Neural cell (in vitro differentiated cells): ENCODE measurements at regions not wholly inside any gene's neighbourhood (a gene's known extent, or its start where the extent isn't known, plus 50 kb on each side); places are given as distances from the start of the nearest gene placed in this dataset.

Experiments used
- H2AFZ ChIP-seq: fragments of 200-600, 300-800 bp; sonication (generic), shearing (Covaris generic); 2 replicates; pipeline ENCODE4 v1.6.0; 2014; ENCODE audit warnings: low read depth, mild to moderate bottlenecking, antibody characterized with exemption, low read length, moderate library complexity
- H3F3A ChIP-seq: fragments of 200-600 bp; shearing (Covaris generic); 2 replicates; pipeline ENCODE4 v1.6.1; 2016; ENCODE audit warnings: mild to moderate bottlenecking, moderate library complexity, mixed read lengths, antibody characterized with exemption, low read length; ENCODE audit not compliant: insufficient read depth, poor library complexity, severe bottlenecking
- H3K27ac ChIP-seq: fragments of 200-600, 300-800 bp; sonication (generic), shearing (Covaris generic); 2 replicates; pipeline ENCODE4 v1.5.1; 2014; ENCODE audit warnings: mild to moderate bottlenecking, low read length, moderate library complexity
- H3K27me3 ChIP-seq: fragments of 300-800, 200-600 bp; sonication (generic), shearing (Covaris generic); 2 replicates; pipeline ENCODE4 v1.6.0; 2014; ENCODE audit warnings: mild to moderate bottlenecking, low read depth, low read length, moderate library complexity; ENCODE audit not compliant: insufficient read depth
- H3K36me3 ChIP-seq: fragments of 300-800, 200-600 bp; sonication (generic), shearing (Covaris generic); 2 replicates; pipeline ENCODE4 v1.5.1; 2014; ENCODE audit warnings: mild to moderate bottlenecking, antibody characterized with exemption, low read length, moderate library complexity; ENCODE audit not compliant: insufficient read depth
- H3K4me2 ChIP-seq: fragments of 300-800, 200-600 bp; sonication (generic), shearing (Covaris generic); 2 replicates; pipeline ENCODE4 v1.6.0; 2014; ENCODE audit warnings: mild to moderate bottlenecking, low read length
- H3K4me3 ChIP-seq: fragments of 300-800, 200-600 bp; sonication (generic), shearing (Covaris generic); 2 replicates; pipeline ENCODE4 v1.5.1; 2014; ENCODE audit warnings: mild to moderate bottlenecking, low read length, moderate library complexity
- H3K79me2 ChIP-seq: fragments of 200-600 bp; shearing (Covaris generic); replicated peaks from 2 replicates; pipeline ENCODE4 v1.6.0; 2014; ENCODE audit warnings: mild to moderate bottlenecking, low read length, moderate library complexity; ENCODE audit not compliant: insufficient read depth
- H3K9ac ChIP-seq: fragments of 300-800, 200-600 bp; sonication (generic), shearing (Covaris generic); 2 replicates; pipeline ENCODE4 v1.6.1; 2016; ENCODE audit warnings: mild to moderate bottlenecking, low read length, mixed read lengths
- H3K9me2 ChIP-seq: fragments of 200-600 bp; shearing (Covaris generic); 2 replicates; pipeline ENCODE4 v1.6.1; 2016; ENCODE audit warnings: mild to moderate bottlenecking, low read length, mixed read lengths; ENCODE audit not compliant: insufficient read depth
- H3K9me3 ChIP-seq: fragments of 200-600, 300-800 bp; sonication (generic), shearing (Covaris generic); 2 replicates; pipeline ENCODE4 v1.6.1; 2016; ENCODE audit warnings: mild to moderate bottlenecking, mixed run types, low read length, moderate library complexity, mixed read lengths
- H4K20me1 ChIP-seq: fragments of 200-600 bp; shearing (Covaris generic); 2 replicates; pipeline ENCODE4 v1.6.1; 2016; ENCODE audit warnings: mild to moderate bottlenecking, mixed run types; ENCODE audit not compliant: insufficient read depth
- CTCF ChIP-seq: fragments of 450-650 bp; IDR thresholded peaks from 2 replicates; pipeline ENCODE4 v1.5.1; 2014; ENCODE audit warnings: antibody characterized with exemption, mild to moderate bottlenecking, moderate library complexity; ENCODE audit not compliant: poor library complexity, severe bottlenecking
- EP300 ChIP-seq: fragments of 450-650 bp; conservative IDR thresholded peaks from 2 replicates; pipeline ENCODE4 v1.6.1; 2014; ENCODE audit warnings: antibody characterized with exemption, mild to moderate bottlenecking, moderate library complexity; ENCODE audit not compliant: poor library complexity, severe bottlenecking
- EZH2 ChIP-seq: fragments of 200-600, 300-800 bp; shearing (Covaris generic), sonication (generic); IDR thresholded peaks from 2 replicates; pipeline ENCODE4 v1.6.1; 2014; ENCODE audit warnings: antibody characterized with exemption, low read length, borderline replicate concordance, mild to moderate bottlenecking; ENCODE audit not compliant: insufficient read depth, poor library complexity, severe bottlenecking
- MXI1 ChIP-seq: fragments of 450-650 bp; conservative IDR thresholded peaks from 2 replicates; pipeline ENCODE4 v1.6.1; 2014; ENCODE audit warnings: antibody characterized with exemption, mild to moderate bottlenecking; ENCODE audit not compliant: poor library complexity, severe bottlenecking
- POLR2AphosphoS5 ChIP-seq: IDR thresholded peaks from 2 replicates; pipeline ENCODE4 v1.6.1; 2012
- RAD21 ChIP-seq: fragments of 450-650 bp; conservative IDR thresholded peaks from 2 replicates; pipeline ENCODE4 v1.6.1; 2014; ENCODE audit warnings: antibody characterized with exemption, mild to moderate bottlenecking, moderate library complexity
- REST ChIP-seq: IDR thresholded peaks from 2 replicates; pipeline ENCODE4 v1.6.1; 2012; ENCODE audit warnings: borderline replicate concordance
- SMC3 ChIP-seq: fragments of 450-650 bp; conservative IDR thresholded peaks from 2 replicates; pipeline ENCODE4 v1.6.1; 2014; ENCODE audit warnings: antibody characterized with exemption, mild to moderate bottlenecking, moderate library complexity; ENCODE audit not compliant: poor library complexity
- TAF1 ChIP-seq: IDR thresholded peaks from 2 replicates; pipeline ENCODE4 v1.6.1; 2012; ENCODE audit warnings: low read depth

- H3K27me3 ChIP-seq = no peaks in the 10 kb centered on the region
- H3K4me3 ChIP-seq = no peak overlapping the region
- H3K9ac ChIP-seq = no peak overlapping the region
- H3K9me3 ChIP-seq = no peaks in the 10 kb centered on the region
- H4K20me1 ChIP-seq = no peaks in the 10 kb centered on the region
- TF ChIP-seq EZH2 (no peak), POLR2AphosphoS5 (no peak), EP300 (no peak), REST (no peak), TAF1 (no peak), CTCF (no peak), SMC3 (no peak), RAD21 (no peak), MXI1 (no peak)
- H3K36me3 ChIP-seq = no peaks in the 10 kb centered on the region
- H3K79me2 ChIP-seq = no peaks in the 10 kb centered on the region
- no peak overlapping the region for H2AFZ ChIP-seq
- H3K27ac ChIP-seq = no peak overlapping the region
- H3F3A ChIP-seq = no peaks in the 10 kb centered on the region
- H3K9me2 ChIP-seq = no peaks in the 10 kb centered on the region
- H3K4me2 ChIP-seq = no peak overlapping the region
These were observed 437.0 kb downstream of the BTBD3 start for GRCh38 chr20:12354725-12355124.

- Histone ChIP-seq H3K4me3 (no peak overlapping the region), H3K9me3 (no peaks in the 10 kb centered on the region), H3K9ac (no peak overlapping the region), H3K4me2 (no peak overlapping the region), H3K36me3 (no peaks in the 10 kb centered on the region), H3K27me3 (no peaks in the 10 kb centered on the region), H3K79me2 (no peaks in the 10 kb centered on the region), H4K20me1 (no peaks in the 10 kb centered on the region), H3F3A (no peaks in the 10 kb centered on the region), H3K27ac (no peak overlapping the region), H2AFZ (no peak overlapping the region), H3K9me2 (no peaks in the 10 kb centered on the region)
- TF ChIP-seq REST (no peak), EZH2 (no peak), MXI1 (no peak), POLR2AphosphoS5 (no peak), EP300 (no peak), TAF1 (no peak), RAD21 (no peak)
These were observed 437.5 kb downstream of the BTBD3 start for GRCh38 chr20:12355185-12355584.
